PFSK-1 (cell line): ENCODE measurements at regions not wholly inside any gene's neighbourhood (a gene's known extent, or its start where the extent isn't known, plus 50 kb on each side); places are given as distances from the start of the nearest gene placed in this dataset.

Experiments used
- POLR2AphosphoS5 ChIP-seq: IDR thresholded peaks from 2 replicates; pipeline ENCODE4 v1.6.1; 2012; ENCODE audit warnings: low read depth, mild to moderate bottlenecking, control low read depth, low read length, moderate library complexity
- SIN3A ChIP-seq: IDR thresholded peaks from 2 replicates; pipeline ENCODE4 v1.6.1; 2012; ENCODE audit warnings: mild to moderate bottlenecking, low read length, moderate library complexity, borderline replicate concordance; ENCODE audit not compliant: insufficient read depth
- TAF1 ChIP-seq: IDR thresholded peaks from 2 replicates; pipeline ENCODE4 v1.6.1; 2012; ENCODE audit warnings: low read length, control low read depth, borderline replicate concordance; ENCODE audit not compliant: insufficient read depth
- TF ChIP-seq, protein P1 (sequence below), 2 experiments: IDR thresholded peaks; 2 replicates each; pipeline versions ENCODE4 v1.6.1 to v1.8.0; 2011 to 2012; ENCODE audit warnings: low read depth in 2 of 2, low read length in 2 of 2, control low read depth in 1 of 2, inconsistent platforms in 1 of 2, mild to moderate bottlenecking in 1 of 2, moderate library complexity in 1 of 2; ENCODE audit not compliant: insufficient read depth in 1 of 2

DNA sequence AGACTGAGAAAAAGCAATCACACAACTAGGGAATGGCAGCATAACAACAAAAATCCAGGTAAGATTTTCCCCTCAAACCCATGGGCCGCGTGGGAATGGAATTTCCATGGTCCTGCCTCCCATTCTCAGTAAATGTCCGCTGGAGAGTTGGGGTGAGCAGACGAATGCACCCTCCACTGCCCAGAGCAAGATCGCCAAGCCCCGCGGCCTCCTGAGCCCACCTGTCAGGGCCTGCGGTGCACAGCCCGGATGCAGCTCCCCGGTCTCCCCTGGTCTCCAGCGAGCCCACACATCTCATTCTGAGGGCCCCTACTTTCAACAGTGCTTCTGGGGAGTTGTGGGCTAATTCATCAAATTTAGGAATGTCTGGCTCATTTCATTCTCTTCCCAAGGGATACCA, 327.4 kb upstream of the HS6ST1 start:
- TF ChIP-seq, protein P1, sequence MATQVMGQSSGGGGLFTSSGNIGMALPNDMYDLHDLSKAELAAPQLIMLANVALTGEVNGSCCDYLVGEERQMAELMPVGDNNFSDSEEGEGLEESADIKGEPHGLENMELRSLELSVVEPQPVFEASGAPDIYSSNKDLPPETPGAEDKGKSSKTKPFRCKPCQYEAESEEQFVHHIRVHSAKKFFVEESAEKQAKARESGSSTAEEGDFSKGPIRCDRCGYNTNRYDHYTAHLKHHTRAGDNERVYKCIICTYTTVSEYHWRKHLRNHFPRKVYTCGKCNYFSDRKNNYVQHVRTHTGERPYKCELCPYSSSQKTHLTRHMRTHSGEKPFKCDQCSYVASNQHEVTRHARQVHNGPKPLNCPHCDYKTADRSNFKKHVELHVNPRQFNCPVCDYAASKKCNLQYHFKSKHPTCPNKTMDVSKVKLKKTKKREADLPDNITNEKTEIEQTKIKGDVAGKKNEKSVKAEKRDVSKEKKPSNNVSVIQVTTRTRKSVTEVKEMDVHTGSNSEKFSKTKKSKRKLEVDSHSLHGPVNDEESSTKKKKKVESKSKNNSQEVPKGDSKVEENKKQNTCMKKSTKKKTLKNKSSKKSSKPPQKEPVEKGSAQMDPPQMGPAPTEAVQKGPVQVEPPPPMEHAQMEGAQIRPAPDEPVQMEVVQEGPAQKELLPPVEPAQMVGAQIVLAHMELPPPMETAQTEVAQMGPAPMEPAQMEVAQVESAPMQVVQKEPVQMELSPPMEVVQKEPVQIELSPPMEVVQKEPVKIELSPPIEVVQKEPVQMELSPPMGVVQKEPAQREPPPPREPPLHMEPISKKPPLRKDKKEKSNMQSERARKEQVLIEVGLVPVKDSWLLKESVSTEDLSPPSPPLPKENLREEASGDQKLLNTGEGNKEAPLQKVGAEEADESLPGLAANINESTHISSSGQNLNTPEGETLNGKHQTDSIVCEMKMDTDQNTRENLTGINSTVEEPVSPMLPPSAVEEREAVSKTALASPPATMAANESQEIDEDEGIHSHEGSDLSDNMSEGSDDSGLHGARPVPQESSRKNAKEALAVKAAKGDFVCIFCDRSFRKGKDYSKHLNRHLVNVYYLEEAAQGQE (IDR thresholded peaks at IDR 0.05; ENCODE audit: insufficient read depth in 1 of 2, low read depth in 2 of 2, low read length in 2 of 2): no peak
- no peak for TF ChIP-seq POLR2AphosphoS5
- no peak for TF ChIP-seq TAF1
- TF ChIP-seq SIN3A: no peak
